ENCODE measurements at regions not wholly inside any gene's neighbourhood (a gene's known extent, or its start where the extent isn't known, plus 50 kb on each side); places are given as distances from the start of the nearest gene placed in this dataset.

DNA sequence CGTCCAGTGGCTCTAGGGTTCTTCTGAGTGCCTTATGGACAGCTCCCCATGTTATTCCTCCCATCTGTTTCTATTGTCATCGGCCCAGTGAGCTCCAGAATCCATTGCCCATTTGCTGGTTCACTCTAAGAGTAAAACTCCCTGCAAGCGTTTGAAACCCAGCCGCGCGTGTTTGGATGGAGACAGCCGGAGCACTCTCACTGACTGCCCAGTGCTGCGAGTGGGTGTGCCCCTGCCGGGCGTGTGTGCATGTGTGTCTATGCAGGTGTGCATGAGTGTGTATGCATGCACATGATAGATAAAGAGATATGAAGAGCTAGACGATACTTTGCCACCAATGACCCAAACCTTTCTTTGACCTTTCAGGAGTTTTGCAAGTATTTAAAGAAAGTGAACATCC lies 347.2 kb upstream of the MKI67 start:
- no peak for DNase-seq

DNA sequence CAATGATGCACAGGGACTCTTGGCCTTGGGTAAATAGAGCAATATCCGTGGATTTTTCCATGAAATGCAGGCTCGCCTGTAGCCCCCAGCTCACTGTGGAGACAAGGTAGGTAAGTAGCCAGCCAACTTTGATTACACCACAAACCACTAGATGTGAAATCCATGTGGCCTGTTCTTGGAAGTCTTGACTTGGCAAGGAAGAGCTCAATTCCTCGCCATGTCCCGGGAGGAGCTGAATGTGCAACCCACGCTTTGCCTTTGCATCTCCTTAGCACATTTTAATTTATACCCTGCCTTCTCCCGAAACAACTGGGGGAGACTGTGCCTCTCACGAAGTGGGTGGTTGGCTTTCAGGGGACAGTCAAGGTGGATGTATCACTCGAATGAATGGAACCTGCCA lies 347.7 kb upstream of the MKI67 start:
- no peak for DNase-seq

GRCh38 chr10:128474571-128474970 lies 348.3 kb upstream of the MKI67 start:
- no peak for DNase-seq

GRCh38 chr10:128475686-128476367 lies 349.6 kb upstream of the MKI67 start:
- DNase-seq, result no peak

DNA sequence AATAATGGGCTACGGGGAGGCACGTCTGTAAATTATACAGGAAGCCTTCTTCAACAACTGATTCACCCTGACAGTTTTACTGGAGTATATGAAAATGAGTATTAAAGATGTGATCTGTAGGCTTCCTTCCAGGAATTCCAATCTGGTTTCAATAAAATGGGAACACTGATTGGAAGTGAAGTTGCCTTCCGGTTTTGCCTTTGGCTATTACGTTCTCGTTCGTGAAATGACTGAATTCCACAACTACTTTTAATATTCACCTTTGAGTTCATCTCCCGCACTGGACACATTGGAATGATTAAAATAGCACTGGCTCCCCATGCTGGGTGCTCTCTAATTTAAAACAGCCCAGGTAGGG lies 350.1 kb upstream of the MKI67 start:
- DNase-seq, result no peak

DNA sequence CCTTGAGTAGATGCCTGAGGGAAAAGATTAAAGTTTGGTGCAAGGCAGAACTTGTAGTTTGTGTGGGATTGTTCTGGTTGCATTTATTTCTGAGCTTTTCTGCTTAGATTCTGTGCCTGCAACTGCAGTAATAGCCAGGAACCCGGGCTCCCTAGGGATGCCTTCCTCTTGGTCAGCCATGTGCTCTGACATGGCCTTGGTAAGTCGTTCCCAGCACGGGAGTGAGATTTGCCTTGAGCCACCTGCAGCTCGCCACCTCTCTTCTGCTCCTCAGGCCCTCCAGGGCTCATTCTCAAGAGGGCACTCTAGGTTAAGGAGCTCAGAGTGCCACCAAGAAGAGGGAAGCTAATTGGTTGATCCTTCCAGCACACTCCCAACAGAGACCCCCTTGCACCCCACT lies 350.6 kb upstream of the MKI67 start:
- no peak for DNase-seq

- DNase-seq, result no peak
Observed at GRCh38 chr10:128480601-128481000, 354.4 kb upstream of the MKI67 start.

- DNase-seq, result no peak
Observed at GRCh38 chr10:128481152-128481840, 355.1 kb upstream of the MKI67 start.

GRCh38 chr10:128482052-128482451 lies 355.8 kb upstream of the MKI67 start:
- DNase-seq, result no peak

- DNase-seq, result no peak
Observed at GRCh38 chr10:128483216-128483615, 357.0 kb upstream of the MKI67 start.

- no peak for DNase-seq
Observed at GRCh38 chr10:128484041-128484440, 357.8 kb upstream of the MKI67 start.

DNA sequence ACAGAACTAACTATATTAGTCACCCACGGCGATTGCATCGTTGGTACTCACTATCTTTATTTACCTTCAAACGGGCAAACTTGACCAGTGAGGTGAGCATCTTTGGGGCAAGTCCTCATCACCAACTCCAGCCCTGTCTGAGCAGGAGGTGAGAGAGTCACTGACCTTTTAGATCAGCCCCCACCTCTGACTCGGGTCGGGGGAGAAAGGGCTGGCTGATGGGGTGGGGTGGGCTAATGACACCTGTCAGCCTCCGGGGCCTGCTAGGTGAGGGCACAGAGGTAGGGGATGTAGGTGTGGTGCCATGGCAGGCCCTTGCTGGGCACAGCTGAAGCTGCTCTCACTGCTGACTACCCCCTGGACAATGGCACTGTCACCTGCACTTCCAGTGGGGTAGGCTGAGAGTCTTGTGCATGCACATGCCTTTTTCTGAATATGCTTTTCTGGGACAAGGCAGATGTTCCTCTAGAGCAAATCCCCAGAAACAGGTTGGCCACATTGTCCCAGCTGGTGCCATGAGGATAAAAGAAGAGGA lies 359.5 kb upstream of the MKI67 start:
- DNase-seq, result no peak

DNA sequence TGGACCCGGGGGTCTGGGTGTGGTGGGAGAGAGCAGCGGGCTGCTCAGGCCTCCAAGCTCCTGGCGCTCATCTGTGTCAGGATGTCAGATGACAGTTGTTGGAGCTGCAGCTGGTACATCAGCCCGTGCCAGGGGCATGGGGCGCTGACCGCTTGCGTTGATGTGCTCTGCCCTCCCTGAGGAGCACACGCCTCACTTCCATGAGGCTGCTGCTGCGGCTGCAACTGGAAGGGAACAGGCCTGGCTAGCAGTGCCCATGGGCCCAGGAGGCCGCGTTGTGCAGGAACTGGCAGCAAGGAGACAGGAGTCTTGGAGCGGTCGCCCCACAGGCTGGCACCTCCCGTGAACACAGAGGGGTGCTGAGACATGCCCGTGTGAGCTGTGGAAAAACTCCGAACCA lies 361.3 kb upstream of the MKI67 start:
- no peak for DNase-seq

DNA sequence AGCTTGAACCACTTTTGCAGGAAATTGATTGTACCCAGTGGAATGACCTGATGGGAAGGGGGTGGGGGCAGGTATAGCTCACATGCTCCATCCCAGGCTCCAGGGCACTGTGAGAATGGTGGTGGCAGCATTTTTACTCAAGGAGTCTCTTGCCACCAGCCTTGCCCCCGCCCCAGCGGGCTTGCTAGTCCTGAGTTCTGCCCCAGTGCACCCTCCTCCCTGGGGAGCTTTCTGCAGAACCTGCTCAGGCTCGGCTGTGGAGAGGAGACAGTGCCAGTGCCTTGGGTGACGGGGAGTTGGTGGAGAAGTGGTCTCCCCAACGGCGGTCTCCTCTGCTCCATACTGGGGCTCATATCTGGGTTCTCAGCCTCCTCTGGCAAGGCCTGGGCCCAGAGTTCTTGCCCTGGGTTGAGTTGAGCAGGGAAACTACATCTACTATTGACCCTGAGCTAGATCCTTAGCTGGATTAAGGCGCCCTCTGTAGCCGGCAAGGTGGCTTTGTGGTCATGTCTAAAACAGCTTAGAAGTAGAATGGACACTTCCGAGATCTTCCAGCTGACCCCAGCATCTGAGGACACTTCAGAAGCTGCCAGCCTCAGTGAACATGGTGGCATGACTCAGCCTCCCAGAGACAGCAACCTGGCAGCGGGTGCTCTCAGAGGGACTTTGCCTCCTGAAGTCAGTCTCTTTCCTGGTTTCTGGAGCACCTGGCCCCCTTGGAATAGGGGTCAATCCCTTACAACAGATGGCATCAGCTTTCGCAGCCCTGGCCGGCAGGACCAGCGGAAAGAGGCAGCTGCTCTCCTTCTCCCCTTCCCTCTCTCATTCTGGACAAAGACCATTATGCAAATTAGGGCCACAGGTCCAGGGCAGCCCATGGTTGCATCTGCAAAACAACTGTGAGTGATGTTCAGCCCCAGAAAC lies 363.4 kb upstream of the MKI67 start:
- DNase-seq, result no peak

- DNase-seq, result no peak
Observed at GRCh38 chr10:128491686-128492085, 365.5 kb upstream of the MKI67 start.

DNA sequence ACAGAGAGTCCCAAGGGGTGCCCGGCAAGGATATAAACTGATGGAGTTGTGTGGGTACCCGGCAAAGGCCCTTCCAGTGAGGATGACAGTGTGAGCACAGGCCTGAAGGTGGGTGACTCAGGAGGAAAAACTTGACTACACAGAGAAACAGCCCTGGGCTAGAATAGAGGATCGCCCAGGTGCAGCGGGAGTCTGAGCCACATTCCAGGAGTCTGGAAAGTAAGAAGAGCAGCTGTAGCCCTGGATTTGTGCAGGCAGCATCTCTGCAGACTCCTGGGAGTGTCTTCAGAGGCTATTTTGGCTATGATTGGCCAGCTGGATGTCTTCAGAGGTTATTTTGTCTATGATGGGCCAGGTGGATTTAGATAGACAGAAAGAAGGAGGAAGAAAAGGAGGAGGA lies 367.6 kb upstream of the MKI67 start:
- no peak for DNase-seq

DNA sequence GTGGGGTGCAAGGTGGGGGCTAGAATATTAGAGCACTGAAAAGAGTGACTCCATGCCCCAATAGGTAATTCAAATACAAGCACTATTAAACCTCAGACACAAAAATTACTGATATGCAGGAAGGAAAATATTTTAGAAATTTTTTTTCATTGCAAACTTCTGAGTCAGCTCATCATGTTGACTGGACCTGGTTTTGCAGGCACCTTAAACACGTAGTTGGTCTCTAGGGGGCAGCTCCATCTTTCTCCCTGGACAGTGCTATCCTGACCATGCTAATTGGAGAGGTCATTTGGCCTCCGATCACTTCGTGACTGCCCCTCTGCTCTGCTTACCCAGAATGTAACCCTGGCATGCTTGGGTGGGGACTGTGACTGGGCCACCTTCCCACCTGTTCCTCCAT lies 368.4 kb upstream of the MKI67 start:
- no peak for DNase-seq

DNA sequence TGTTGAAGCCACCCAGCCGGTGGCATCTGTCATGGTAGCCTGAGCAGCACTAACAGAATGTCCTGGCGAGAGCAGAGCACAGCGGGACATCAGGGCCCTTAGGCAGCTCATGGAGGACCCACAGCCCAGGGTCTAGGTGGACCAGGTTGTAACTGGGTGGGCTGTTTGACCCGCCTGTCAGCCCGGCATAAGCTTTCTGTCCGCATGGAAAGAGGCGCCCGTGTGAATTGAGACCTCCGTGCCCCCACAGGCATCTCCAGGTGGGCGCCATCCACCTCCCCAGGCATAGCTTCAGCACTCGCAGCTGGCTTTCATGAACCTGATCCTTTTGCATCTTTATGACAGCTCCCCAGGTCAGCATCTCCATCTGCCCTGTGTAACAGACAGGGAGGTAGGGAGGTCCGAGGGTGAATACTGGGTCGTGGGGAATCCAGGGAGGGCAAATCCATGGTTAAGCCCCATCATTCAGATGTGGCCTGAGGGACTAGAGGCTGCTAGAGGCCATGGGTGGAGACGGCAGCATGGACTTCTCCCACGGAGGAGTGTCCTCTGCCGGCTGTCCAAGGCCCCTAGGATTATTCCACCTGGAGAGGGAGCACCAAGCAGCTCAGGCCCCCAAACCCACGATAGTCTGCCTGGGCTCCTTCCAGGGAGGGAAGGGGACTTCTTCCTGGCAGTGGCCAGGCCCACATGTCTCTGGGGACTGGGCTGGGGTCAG lies 371.6 kb upstream of the MKI67 start:
- no peak for DNase-seq

DNA sequence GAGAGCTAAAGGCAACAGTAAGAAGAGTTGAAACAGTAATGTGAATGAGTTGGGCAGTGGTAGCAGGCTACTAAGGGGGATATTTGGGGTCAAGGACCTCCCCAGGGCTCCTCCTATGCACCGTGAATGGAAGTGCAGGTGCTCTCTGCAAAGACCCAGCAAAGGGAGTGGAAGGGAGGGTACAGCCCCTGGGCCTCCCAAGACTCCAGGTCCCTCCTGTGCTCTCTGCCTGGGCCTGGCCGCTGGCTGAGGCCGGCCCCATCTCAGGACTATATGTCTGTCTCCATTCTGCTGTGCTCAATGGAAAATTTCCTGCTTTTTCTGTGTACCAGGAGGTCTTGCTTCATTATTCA lies 372.1 kb upstream of the MKI67 start:
- no peak for DNase-seq

- no peak for DNase-seq
Observed at GRCh38 chr10:128498746-128499145, 372.5 kb upstream of the MKI67 start.

- DNase-seq, result no peak
Observed at GRCh38 chr10:128499486-128499885, 373.3 kb upstream of the MKI67 start.

DNA sequence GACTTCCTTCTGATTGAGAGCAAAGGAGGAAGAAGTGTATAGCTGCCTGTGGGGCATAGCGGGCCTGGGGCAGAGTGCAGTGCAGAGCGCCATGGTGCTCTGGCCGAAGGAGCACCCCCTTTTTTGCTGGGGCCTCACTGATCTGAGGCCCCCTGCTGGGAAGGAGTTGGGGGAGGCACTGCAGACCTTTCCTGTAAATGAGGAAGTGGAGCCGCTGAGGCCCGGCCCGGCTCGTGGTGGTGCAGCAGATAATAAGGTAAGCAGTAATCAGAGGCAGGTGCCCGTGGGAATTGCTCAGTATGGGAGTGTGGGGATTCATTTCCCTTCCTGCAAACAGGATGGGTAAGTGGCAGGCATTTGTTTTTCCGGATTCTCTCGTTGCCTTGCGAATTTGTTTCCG lies 373.7 kb upstream of the MKI67 start:
- DNase-seq, result no peak

DNA sequence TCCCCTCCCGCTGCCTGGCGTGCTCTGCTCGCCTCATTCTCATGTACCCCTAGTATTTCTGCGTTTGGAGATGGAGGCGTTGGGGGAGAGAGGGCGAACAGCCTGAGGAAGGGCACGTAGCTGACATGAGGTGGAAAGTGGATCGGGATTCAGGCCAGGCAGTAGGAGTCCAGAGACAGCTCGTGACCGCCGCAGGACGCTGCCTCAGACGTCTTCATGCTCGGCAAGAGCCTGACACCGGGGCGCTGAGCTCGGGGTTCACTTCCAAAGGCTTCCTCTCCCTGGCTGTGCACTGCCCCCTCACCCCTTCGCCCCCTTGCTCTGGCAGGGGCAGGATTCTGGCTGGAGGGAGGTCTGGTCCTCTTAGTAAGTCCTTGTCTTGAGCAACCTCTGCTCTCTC lies 374.4 kb upstream of the MKI67 start:
- no peak for DNase-seq
